ENCODE measurements at regions not wholly inside any gene's neighbourhood (a gene's known extent, or its start where the extent isn't known, plus 50 kb on each side); places are given as distances from the start of the nearest gene placed in this dataset.

DNA sequence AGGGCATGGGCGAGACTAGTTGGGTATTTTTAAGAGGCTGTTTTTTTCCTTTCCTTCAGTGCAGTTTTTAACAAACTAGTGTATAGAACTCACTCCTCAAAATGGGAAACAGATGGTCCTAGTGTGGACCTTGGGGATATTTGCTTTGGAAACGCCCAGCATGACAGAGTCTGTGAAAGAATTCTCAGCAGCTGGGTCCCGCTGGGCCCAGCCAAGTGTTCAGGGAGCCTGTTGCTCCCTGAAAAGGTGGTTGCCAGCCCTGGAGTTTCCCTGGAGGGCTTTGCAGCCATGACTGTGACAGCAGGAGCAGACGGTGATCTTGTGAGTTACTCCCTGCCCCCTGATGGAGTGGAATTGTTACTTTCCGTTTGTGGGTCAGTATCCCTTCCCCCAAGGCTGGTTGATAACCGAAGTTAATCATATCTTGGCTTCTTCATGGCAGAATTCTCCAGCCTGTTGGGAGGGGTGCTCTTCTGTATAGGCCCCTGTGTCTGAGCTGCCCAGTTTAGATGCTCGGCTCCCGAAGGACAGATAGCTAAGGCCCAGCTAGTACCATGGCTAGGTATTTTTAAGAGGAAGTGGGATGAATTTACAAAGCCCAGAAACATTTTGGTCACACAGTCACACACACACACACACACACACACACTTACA, 278.6 kb upstream of the HABP2 start:
- no peak overlapping the region for H3K9ac ChIP-seq (ENCODE audit: low read length)
- H3K4me2 ChIP-seq (ENCODE audit: low read length): no peak overlapping the region
- no peaks in the 10 kb centered on the region for H3K36me3 ChIP-seq (ENCODE audit: control insufficient read depth, insufficient read depth, low read length)
- no peak overlapping the region for H3K4me3 ChIP-seq (ENCODE audit: low read length)
- H2BK5ac ChIP-seq (ENCODE audit: low read length): no peak overlapping the region
- H4K8ac ChIP-seq (ENCODE audit: low read depth, low read length): no peak overlapping the region
- WGBS (ENCODE audit: extremely low coverage, insufficient coverage, low lambda C conversion rate): no CpG with 5 or more reads among the region's 8 CpGs
- H3K27me3 ChIP-seq (ENCODE audit: insufficient read depth, low read length, poor library complexity): no peaks in the 10 kb centered on the region
- H3K4me1 ChIP-seq (ENCODE audit: control insufficient read depth, low read depth, low read length): peaks cover 5% of the 10 kb centered on the region
- no peak overlapping the region for H4K5ac ChIP-seq (ENCODE audit: low read length)
- H3K18ac ChIP-seq (ENCODE audit: low read length): no peak overlapping the region
- no peak overlapping the region for H3K56ac ChIP-seq (ENCODE audit: low read length)
- H3K79me1 ChIP-seq (ENCODE audit: low read length): no peaks in the 10 kb centered on the region
- H3K79me2 ChIP-seq (ENCODE audit: control insufficient read depth, insufficient read depth, low read length): no peaks in the 10 kb centered on the region
- H2AK5ac ChIP-seq (ENCODE audit: low read length): no peak overlapping the region
- H2BK120ac ChIP-seq (ENCODE audit: low read depth, low read length): no peak overlapping the region
- H3K23ac ChIP-seq (ENCODE audit: low read length): no peak overlapping the region
- H2BK15ac ChIP-seq (replicated peaks; ENCODE audit: low read depth): no peak overlapping the region
- DNase-seq: peak; percentile 14
- H3K4ac ChIP-seq (ENCODE audit: low read depth, low read length): no peak overlapping the region
- no peak overlapping the region for H3K27ac ChIP-seq (ENCODE audit: low read depth, low read length)

DNA sequence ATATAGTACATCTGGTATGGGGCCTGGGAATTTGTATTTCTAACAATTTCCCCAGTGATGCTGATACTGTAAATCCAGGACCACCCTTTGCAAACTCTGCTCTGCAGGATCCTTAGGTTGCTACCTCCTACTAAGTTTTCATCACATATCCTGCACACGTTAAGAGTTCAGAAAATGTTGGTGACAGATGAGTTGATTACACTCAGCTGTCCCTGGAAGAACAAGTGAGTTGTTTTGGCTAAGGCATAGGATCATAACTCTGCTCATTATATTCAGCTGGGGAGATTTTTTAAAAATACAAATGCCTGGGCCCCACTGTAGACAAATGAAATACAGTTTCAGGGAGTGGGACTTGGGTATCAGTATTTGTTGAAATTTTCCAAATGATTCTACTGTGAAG, 274.6 kb upstream of the HABP2 start:
- H3K56ac ChIP-seq (ENCODE audit: low read length): no peak overlapping the region
- DNase-seq: no peak
- no peak overlapping the region for H2BK5ac ChIP-seq (ENCODE audit: low read length)
- H3K9ac ChIP-seq (ENCODE audit: low read length): no peak overlapping the region
- no peak overlapping the region for H3K4me2 ChIP-seq (ENCODE audit: low read length)
- peaks cover 3% of the 10 kb centered on the region for H3K4me1 ChIP-seq (ENCODE audit: control insufficient read depth, low read depth, low read length)
- WGBS (ENCODE audit: extremely low coverage, insufficient coverage, low lambda C conversion rate): no CpG with 5 or more reads among the region's 1 CpG
- no peak overlapping the region for H3K4ac ChIP-seq (ENCODE audit: low read depth, low read length)
- H3K36me3 ChIP-seq (ENCODE audit: control insufficient read depth, insufficient read depth, low read length): no peaks in the 10 kb centered on the region
- no peak overlapping the region for H3K18ac ChIP-seq (ENCODE audit: low read length)
- H3K79me1 ChIP-seq (ENCODE audit: low read length): no peaks in the 10 kb centered on the region
- H2AK5ac ChIP-seq (ENCODE audit: low read length): no peak overlapping the region
- H3K27me3 ChIP-seq (ENCODE audit: insufficient read depth, low read length, poor library complexity): no peaks in the 10 kb centered on the region
- H3K79me2 ChIP-seq (ENCODE audit: control insufficient read depth, insufficient read depth, low read length): no peaks in the 10 kb centered on the region
- H3K23ac ChIP-seq (ENCODE audit: low read length): no peak overlapping the region
- no peak overlapping the region for H4K8ac ChIP-seq (ENCODE audit: low read depth, low read length)
- H3K4me3 ChIP-seq (ENCODE audit: low read length): no peak overlapping the region
- H2BK120ac ChIP-seq (ENCODE audit: low read depth, low read length): no peak overlapping the region
- no peak overlapping the region for H2BK15ac ChIP-seq (replicated peaks; ENCODE audit: low read depth)
- H4K5ac ChIP-seq (ENCODE audit: low read length): no peak overlapping the region
- no peak overlapping the region for H3K27ac ChIP-seq (ENCODE audit: low read depth, low read length)

GRCh38 chr10:113278664-113279063, 274.2 kb upstream of the HABP2 start:
- Histone ChIP-seq H3K23ac (ENCODE audit: low read length) (no peak overlapping the region), H3K4me2 (ENCODE audit: low read length) (no peak overlapping the region), H3K79me2 (ENCODE audit: control insufficient read depth, insufficient read depth, low read length) (no peaks in the 10 kb centered on the region), H3K27me3 (ENCODE audit: insufficient read depth, low read length, poor library complexity) (no peaks in the 10 kb centered on the region), H2BK5ac (ENCODE audit: low read length) (no peak overlapping the region), H3K4ac (ENCODE audit: low read depth, low read length) (no peak overlapping the region), H3K4me3 (ENCODE audit: low read length) (no peak overlapping the region), H4K5ac (ENCODE audit: low read length) (no peak overlapping the region), H3K4me1 (ENCODE audit: control insufficient read depth, low read depth, low read length) (no peaks in the 10 kb centered on the region), H3K27ac (ENCODE audit: low read depth, low read length) (no peak overlapping the region), H2BK120ac (ENCODE audit: low read depth, low read length) (no peak overlapping the region), H3K79me1 (ENCODE audit: low read length) (no peaks in the 10 kb centered on the region), H3K18ac (ENCODE audit: low read length) (no peak overlapping the region), H2AK5ac (ENCODE audit: low read length) (no peak overlapping the region), H2BK15ac (replicated peaks; ENCODE audit: low read depth) (no peak overlapping the region), H3K56ac (ENCODE audit: low read length) (no peak overlapping the region), H3K9ac (ENCODE audit: low read length) (no peak overlapping the region), H3K36me3 (ENCODE audit: control insufficient read depth, insufficient read depth, low read length) (no peaks in the 10 kb centered on the region), H4K8ac (ENCODE audit: low read depth, low read length) (no peak overlapping the region)
- DNase-seq: no peak
- WGBS (ENCODE audit: extremely low coverage, insufficient coverage, low lambda C conversion rate): no CpG with 5 or more reads among the region's 3 CpGs

DNA sequence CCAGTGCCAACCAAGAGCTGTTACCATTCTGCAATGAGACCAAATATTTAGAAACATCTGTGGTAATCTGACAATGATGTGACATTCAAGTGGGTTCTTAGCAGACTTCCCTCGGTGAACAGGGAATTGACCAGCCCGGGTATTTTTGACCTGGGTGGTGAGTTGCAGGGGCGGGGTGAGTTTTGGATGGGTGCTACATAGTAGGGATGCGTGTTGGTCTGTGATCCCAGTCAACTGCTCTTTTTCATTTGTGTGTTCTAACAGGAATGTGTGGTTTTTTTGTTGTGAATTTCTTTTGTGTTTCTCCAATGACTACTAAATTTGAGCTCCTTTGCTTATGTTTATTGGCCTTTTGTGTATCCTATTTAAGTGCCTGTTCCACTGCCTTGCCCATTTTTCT, 273.6 kb upstream of the HABP2 start:
- no peak overlapping the region for H3K56ac ChIP-seq (ENCODE audit: low read length)
- no peaks in the 10 kb centered on the region for H3K36me3 ChIP-seq (ENCODE audit: control insufficient read depth, insufficient read depth, low read length)
- no peak overlapping the region for H3K4me3 ChIP-seq (ENCODE audit: low read length)
- DNase-seq: no peak
- no peaks in the 10 kb centered on the region for H3K27me3 ChIP-seq (ENCODE audit: insufficient read depth, low read length, poor library complexity)
- no peak overlapping the region for H3K18ac ChIP-seq (ENCODE audit: low read length)
- H4K8ac ChIP-seq (ENCODE audit: low read depth, low read length): no peak overlapping the region
- H3K9ac ChIP-seq (ENCODE audit: low read length): no peak overlapping the region
- H3K79me2 ChIP-seq (ENCODE audit: control insufficient read depth, insufficient read depth, low read length): no peaks in the 10 kb centered on the region
- WGBS (ENCODE audit: extremely low coverage, insufficient coverage, low lambda C conversion rate): no CpG with 5 or more reads among the region's 4 CpGs
- H3K4ac ChIP-seq (ENCODE audit: low read depth, low read length): no peak overlapping the region
- no peaks in the 10 kb centered on the region for H3K79me1 ChIP-seq (ENCODE audit: low read length)
- H4K5ac ChIP-seq (ENCODE audit: low read length): no peak overlapping the region
- H2BK120ac ChIP-seq (ENCODE audit: low read depth, low read length): no peak overlapping the region
- H3K4me1 ChIP-seq (ENCODE audit: control insufficient read depth, low read depth, low read length): no peaks in the 10 kb centered on the region
- H2BK5ac ChIP-seq (ENCODE audit: low read length): no peak overlapping the region
- H3K23ac ChIP-seq (ENCODE audit: low read length): no peak overlapping the region
- no peak overlapping the region for H3K27ac ChIP-seq (ENCODE audit: low read depth, low read length)
- H3K4me2 ChIP-seq (ENCODE audit: low read length): no peak overlapping the region
- no peak overlapping the region for H2BK15ac ChIP-seq (replicated peaks; ENCODE audit: low read depth)
- no peak overlapping the region for H2AK5ac ChIP-seq (ENCODE audit: low read length)

GRCh38 chr10:113282564-113282963, 270.3 kb upstream of the HABP2 start:
- DNase-seq: no peak
- no CpG with 5 or more reads among the region's 4 CpGs for WGBS (ENCODE audit: extremely low coverage, insufficient coverage, low lambda C conversion rate)
- Histone ChIP-seq H3K27me3 (ENCODE audit: insufficient read depth, low read length, poor library complexity) (no peaks in the 10 kb centered on the region), H3K36me3 (ENCODE audit: control insufficient read depth, insufficient read depth, low read length) (no peaks in the 10 kb centered on the region), H2BK5ac (ENCODE audit: low read length) (no peak overlapping the region), H2AK5ac (ENCODE audit: low read length) (no peak overlapping the region), H3K27ac (ENCODE audit: low read depth, low read length) (no peak overlapping the region), H2BK15ac (replicated peaks; ENCODE audit: low read depth) (no peak overlapping the region), H3K4me3 (ENCODE audit: low read length) (no peak overlapping the region), H3K79me2 (ENCODE audit: control insufficient read depth, insufficient read depth, low read length) (no peaks in the 10 kb centered on the region), H4K5ac (ENCODE audit: low read length) (no peak overlapping the region), H3K4me2 (ENCODE audit: low read length) (no peak overlapping the region), H3K9ac (ENCODE audit: low read length) (no peak overlapping the region), H4K8ac (ENCODE audit: low read depth, low read length) (no peak overlapping the region), H3K56ac (ENCODE audit: low read length) (no peak overlapping the region), H3K18ac (ENCODE audit: low read length) (no peak overlapping the region), H3K4me1 (ENCODE audit: control insufficient read depth, low read depth, low read length) (no peaks in the 10 kb centered on the region), H3K23ac (ENCODE audit: low read length) (no peak overlapping the region), H3K79me1 (ENCODE audit: low read length) (no peaks in the 10 kb centered on the region), H2BK120ac (ENCODE audit: low read depth, low read length) (no peak overlapping the region), H3K4ac (ENCODE audit: low read depth, low read length) (no peak overlapping the region)

- H3K4me1 ChIP-seq (ENCODE audit: control insufficient read depth, low read depth, low read length): no peaks in the 10 kb centered on the region
- no peak overlapping the region for H2AK5ac ChIP-seq (ENCODE audit: low read length)
- no peaks in the 10 kb centered on the region for H3K27me3 ChIP-seq (ENCODE audit: insufficient read depth, low read length, poor library complexity)
Observed at GRCh38 chr10:113283189-113283588, 269.7 kb upstream of the HABP2 start.

More at GRCh38 chr10:113283189-113283588, 269.7 kb upstream of the HABP2 start:
- no peak overlapping the region for H2BK120ac ChIP-seq (ENCODE audit: low read depth, low read length)
- no peaks in the 10 kb centered on the region for H3K36me3 ChIP-seq (ENCODE audit: control insufficient read depth, insufficient read depth, low read length)
- no peaks in the 10 kb centered on the region for H3K79me1 ChIP-seq (ENCODE audit: low read length)
- no peak overlapping the region for H2BK5ac ChIP-seq (ENCODE audit: low read length)
- no peak overlapping the region for H4K8ac ChIP-seq (ENCODE audit: low read depth, low read length)
- no peak overlapping the region for H3K9ac ChIP-seq (ENCODE audit: low read length)
- no CpG with 5 or more reads among the region's 5 CpGs for WGBS (ENCODE audit: extremely low coverage, insufficient coverage, low lambda C conversion rate)
- H3K27ac ChIP-seq (ENCODE audit: low read depth, low read length): no peak overlapping the region
- H3K4me2 ChIP-seq (ENCODE audit: low read length): no peak overlapping the region
- no peaks in the 10 kb centered on the region for H3K79me2 ChIP-seq (ENCODE audit: control insufficient read depth, insufficient read depth, low read length)
- H4K5ac ChIP-seq (ENCODE audit: low read length): no peak overlapping the region
- H2BK15ac ChIP-seq (replicated peaks; ENCODE audit: low read depth): no peak overlapping the region
- H3K4me3 ChIP-seq (ENCODE audit: low read length): no peak overlapping the region
- no peak overlapping the region for H3K18ac ChIP-seq (ENCODE audit: low read length)
- H3K4ac ChIP-seq (ENCODE audit: low read depth, low read length): no peak overlapping the region
- H3K56ac ChIP-seq (ENCODE audit: low read length): no peak overlapping the region
- DNase-seq: peak; percentile 64
- H3K23ac ChIP-seq (ENCODE audit: low read length): no peak overlapping the region

All from mesendoderm (in vitro differentiated cells).